CD4-positive, CD25-positive, alpha-beta regulatory T cell (primary cell): ENCODE measurements at regions not wholly inside any gene's neighbourhood (a gene's known extent, or its start where the extent isn't known, plus 50 kb on each side); places are given as distances from the start of the nearest gene placed in this dataset.
A peak's percentile ranks its signal among the peaks of the same experiment; 100 is the strongest.
"Not testable (repeated sequence)": the region's sequence is repeated elsewhere in the genome, so short reads cannot be mapped to it uniquely, and the experiment has no call there.

Experiments
- ATAC-seq, 2 donors: fragments of 150-1000 bp; cut with Tn5 transposase; one replicate each; pipeline ENCODE4 v1.10.0; 2021; ENCODE audit warnings: low read depth in 2 of 2, moderate number of reproducible peaks in 2 of 2, moderate library complexity in 1 of 2
- DNase-seq, 3 donors: peaks; one replicate each; pipeline versions ENCODE4 v3.0.0 to v3.0.0-alpha.2; 2012 to 2022; ENCODE audit warnings: mixed read lengths in 1 of 3
- H3K27ac ChIP-seq: one replicate; pipeline ENCODE4 v1.7.0; 2013; ENCODE audit warnings: mild to moderate bottlenecking, low read length; ENCODE audit not compliant: insufficient read depth, poor library complexity, severe bottlenecking
- H3K27me3 ChIP-seq: one replicate; pipeline ENCODE4 v1.7.0; 2013; ENCODE audit warnings: low read length; ENCODE audit not compliant: control insufficient read depth, insufficient read depth
- H3K36me3 ChIP-seq: one replicate; pipeline ENCODE4 v1.7.0; 2013; ENCODE audit warnings: mild to moderate bottlenecking, low read length, moderate library complexity; ENCODE audit not compliant: control insufficient read depth, insufficient read depth
- H3K4me1 ChIP-seq: 2 replicates; pipeline ENCODE4 v1.7.0; 2013; ENCODE audit warnings: mild to moderate bottlenecking, low read length; ENCODE audit not compliant: insufficient read depth, control insufficient read depth, poor library complexity, severe bottlenecking
- H3K4me3 ChIP-seq: one replicate; pipeline ENCODE4 v1.7.0; 2013; ENCODE audit warnings: low read depth, mild to moderate bottlenecking, low read length, moderate library complexity
- H3K9me3 ChIP-seq, 2 experiments: 1 replicate in 1 of 2; 2 replicates in 1 of 2; pipeline ENCODE4 v1.7.0; 2013; ENCODE audit warnings: low read length in 2 of 2, mild to moderate bottlenecking in 1 of 2, moderate library complexity in 1 of 2; ENCODE audit not compliant: control insufficient read depth in 2 of 2
- H3K27ac Mint-ChIP-seq, 3 donors: one replicate each; pipeline ENCODE4 v1.8.0; 2020 to 2022; ENCODE audit warnings: mild to moderate bottlenecking in 3 of 3, mixed read lengths in 3 of 3, moderate library complexity in 2 of 3
- H3K27me3 Mint-ChIP-seq: one replicate; pipeline ENCODE4 v1.8.0; 2022; ENCODE audit warnings: mild to moderate bottlenecking, mixed read lengths
- H3K36me3 Mint-ChIP-seq: one replicate; pipeline ENCODE4 v1.8.0; 2020; ENCODE audit warnings: mixed read lengths
- H3K4me1 Mint-ChIP-seq, 4 donors: one replicate each; pipeline ENCODE4 v1.8.0; 2020 to 2022; ENCODE audit warnings: mixed read lengths in 4 of 4, mild to moderate bottlenecking in 1 of 4
- H3K4me3 Mint-ChIP-seq, 4 donors: one replicate each; pipeline ENCODE4 v1.8.0; 2020 to 2022; ENCODE audit warnings: mild to moderate bottlenecking in 4 of 4, mixed read lengths in 4 of 4, moderate library complexity in 3 of 4
- H3K9me3 Mint-ChIP-seq, 7 donors: one replicate each; pipeline ENCODE4 v1.8.0; 2020 to 2022; ENCODE audit warnings: mixed read lengths in 7 of 7, mild to moderate bottlenecking in 3 of 7, moderate library complexity in 2 of 7

DNA sequence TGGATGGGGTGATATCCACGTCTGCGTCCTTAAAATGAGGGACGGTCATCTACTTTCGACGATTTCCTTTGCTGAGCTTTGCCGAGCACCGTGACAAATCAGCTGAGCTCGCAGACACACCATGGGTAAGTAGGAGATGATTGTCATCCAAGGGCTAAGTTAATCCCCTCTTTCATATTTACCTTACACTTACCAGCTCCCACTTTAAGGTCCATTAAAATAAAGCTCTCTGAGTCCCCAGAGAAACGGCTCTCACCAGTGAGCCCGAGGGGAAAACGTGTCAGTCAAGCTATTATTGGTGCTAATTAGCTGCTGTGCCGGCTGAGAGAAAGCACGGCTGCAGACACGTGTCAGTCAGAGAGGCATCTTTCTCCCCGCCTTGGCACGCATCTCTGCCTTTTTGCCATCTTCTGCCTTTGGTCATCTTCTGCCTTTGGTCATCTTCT, 72.2 kb downstream of the CRLF2 start:
- Mint-ChIP-seq H3K4me1 (no peaks in the 10 kb centered on the region), H3K36me3 (no peaks in the 10 kb centered on the region), H3K27me3 (no peaks in the 10 kb centered on the region), H3K4me3 (no peak overlapping the region), H3K9me3 (peaks cover 0 to 4% (median 0%) of the 10 kb centered on the region in 7 donors), H3K27ac (no peak overlapping the region)
- ATAC-seq (no peak), DNase-seq (no peak)
- no peaks in the 10 kb centered on the region for H3K27me3 ChIP-seq
- H3K9me3 ChIP-seq = no peaks in the 10 kb centered on the region
- H3K4me1 ChIP-seq = no peaks in the 10 kb centered on the region
- H3K27ac ChIP-seq = no peak overlapping the region
- H3K36me3 ChIP-seq = no peaks in the 10 kb centered on the region
- H3K4me3 ChIP-seq = no peak overlapping the region

- Histone ChIP-seq H3K27ac (no peak overlapping the region), H3K4me3 (no peak overlapping the region), H3K9me3 (no peaks in the 10 kb centered on the region), H3K36me3 (no peaks in the 10 kb centered on the region), H3K4me1 (no peaks in the 10 kb centered on the region), H3K27me3 (no peaks in the 10 kb centered on the region)
- no peak for DNase-seq
- no peak overlapping the region for H3K27ac Mint-ChIP-seq
- ATAC-seq = no peak
- H3K9me3 Mint-ChIP-seq = peaks cover 0 to 4% (median 0%) of the 10 kb centered on the region in 7 donors
- H3K27me3 Mint-ChIP-seq = no peaks in the 10 kb centered on the region
- H3K36me3 Mint-ChIP-seq = no peaks in the 10 kb centered on the region
- H3K4me1 Mint-ChIP-seq = no peaks in the 10 kb centered on the region
- no peak overlapping the region for H3K4me3 Mint-ChIP-seq
Observed at GRCh38 chrX:1139185-1139500, 73.3 kb downstream of the CRLF2 start.

GRCh38 chrX:1138476-1139184, 73.8 kb downstream of the CRLF2 start:
- H3K9me3 Mint-ChIP-seq = peaks cover 0 to 4% (median 0%) of the 10 kb centered on the region in 7 donors
- H3K27me3 Mint-ChIP-seq = no peaks in the 10 kb centered on the region
- H3K4me1 Mint-ChIP-seq = no peaks in the 10 kb centered on the region
- Histone ChIP-seq H3K27ac (no peak overlapping the region), H3K9me3 (no peaks in the 10 kb centered on the region), H3K4me3 (no peak overlapping the region), H3K4me1 (no peaks in the 10 kb centered on the region), H3K27me3 (no peaks in the 10 kb centered on the region), H3K36me3 (no peaks in the 10 kb centered on the region)
- ATAC-seq (no peak), DNase-seq (no peak)
- no peak overlapping the region for H3K27ac Mint-ChIP-seq
- H3K4me3 Mint-ChIP-seq = no peak overlapping the region
- H3K36me3 Mint-ChIP-seq = no peaks in the 10 kb centered on the region

DNA sequence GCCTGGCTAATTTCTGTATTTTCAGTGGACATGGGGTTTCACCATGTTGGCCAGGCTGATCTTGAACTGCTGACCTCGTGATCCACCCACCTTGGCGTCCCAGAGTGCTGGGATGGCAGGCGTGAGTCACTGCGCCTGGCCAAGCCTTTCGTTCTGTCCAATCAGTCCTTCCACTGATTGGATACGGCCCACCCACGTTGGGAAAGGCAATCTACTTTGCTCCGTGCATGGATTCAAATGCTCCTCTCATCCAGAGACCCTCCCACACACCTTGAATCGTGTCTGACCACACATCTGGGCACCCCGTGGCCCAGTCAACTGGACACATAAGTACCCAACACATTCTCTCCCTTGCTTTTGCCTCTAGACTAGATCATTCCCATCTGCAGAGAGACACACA, 74.9 kb downstream of the CRLF2 start:
- Histone ChIP-seq H3K4me3 (no peak overlapping the region), H3K27ac (no peak overlapping the region), H3K36me3 (no peaks in the 10 kb centered on the region), H3K9me3 (no peaks in the 10 kb centered on the region), H3K27me3 (no peaks in the 10 kb centered on the region), H3K4me1 (no peaks in the 10 kb centered on the region)
- H3K4me1 Mint-ChIP-seq = no peaks in the 10 kb centered on the region
- DNase-seq (no peak), ATAC-seq (no peak)
- no peaks in the 10 kb centered on the region for H3K36me3 Mint-ChIP-seq
- peaks cover 0 to 4% (median 0%) of the 10 kb centered on the region in 7 donors for H3K9me3 Mint-ChIP-seq
- no peak overlapping the region for H3K27ac Mint-ChIP-seq
- no peaks in the 10 kb centered on the region for H3K27me3 Mint-ChIP-seq
- H3K4me3 Mint-ChIP-seq = no peak overlapping the region

DNA sequence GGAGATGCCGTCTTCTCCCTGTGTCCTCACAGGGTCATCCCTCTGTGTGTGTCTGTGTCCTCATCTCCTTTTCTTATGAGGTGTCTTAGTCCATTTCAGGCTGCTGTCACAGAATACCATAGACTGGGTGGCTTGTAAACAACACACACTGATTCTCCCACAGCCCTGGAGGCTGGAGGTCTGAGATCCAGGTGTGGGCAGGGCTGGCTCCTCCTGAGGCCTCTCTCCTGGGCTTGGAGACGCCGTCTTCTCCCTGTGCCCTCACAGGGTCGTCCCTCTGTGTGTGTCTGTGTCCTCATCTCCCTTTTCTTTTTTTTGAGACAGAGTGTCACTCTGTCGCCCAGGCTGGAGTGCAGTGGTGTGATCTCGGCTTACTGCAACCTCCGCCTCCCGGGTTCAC, 75.9 kb downstream of the CRLF2 start:
- H3K27me3 Mint-ChIP-seq, H3K4me1 ChIP-seq, H3K27ac Mint-ChIP-seq, H3K36me3 ChIP-seq, H3K4me3 Mint-ChIP-seq, H3K27me3 ChIP-seq, H3K9me3 Mint-ChIP-seq, H3K9me3 ChIP-seq, H3K36me3 Mint-ChIP-seq, H3K27ac ChIP-seq, ATAC-seq, H3K4me3 ChIP-seq, DNase-seq, H3K4me1 Mint-ChIP-seq: not testable (repeated sequence)

- Mint-ChIP-seq H3K4me3 (no peak overlapping the region), H3K4me1 (no peaks in the 10 kb centered on the region), H3K9me3 (peaks cover 0 to 4% (median 0%) of the 10 kb centered on the region in 7 donors), H3K36me3 (no peaks in the 10 kb centered on the region), H3K27ac (no peak overlapping the region), H3K27me3 (no peaks in the 10 kb centered on the region)
- DNase-seq (no peak), ATAC-seq (no peak)
- Histone ChIP-seq H3K36me3 (no peaks in the 10 kb centered on the region), H3K27me3 (no peaks in the 10 kb centered on the region), H3K4me1 (no peaks in the 10 kb centered on the region), H3K4me3 (no peak overlapping the region), H3K9me3 (no peaks in the 10 kb centered on the region), H3K27ac (no peak overlapping the region)
Observed at GRCh38 chrX:1134976-1135375, 77.5 kb downstream of the CRLF2 start.

DNA sequence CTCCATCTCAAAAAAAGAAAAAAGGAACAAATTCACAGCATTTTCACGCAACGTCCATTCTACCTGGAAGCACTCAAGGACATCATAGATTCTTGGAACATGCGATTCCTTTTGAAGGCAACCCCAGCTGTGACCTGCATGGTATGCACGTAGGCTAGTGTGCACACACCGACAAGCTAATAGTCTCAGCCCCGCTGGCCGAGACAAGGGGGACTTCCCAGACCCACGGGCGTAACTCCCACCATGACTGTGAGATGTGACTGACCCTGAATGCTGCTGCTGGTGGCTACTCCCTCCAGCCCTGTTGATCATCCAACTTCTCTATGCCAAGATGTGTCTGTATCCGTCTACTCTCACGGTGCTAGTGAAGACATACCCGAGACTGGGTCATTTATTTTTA, 78.3 kb downstream of the CRLF2 start:
- Histone ChIP-seq H3K27me3 (no peaks in the 10 kb centered on the region), H3K9me3 (no peaks in the 10 kb centered on the region), H3K36me3 (no peaks in the 10 kb centered on the region), H3K4me3 (no peak overlapping the region), H3K27ac (no peak overlapping the region), H3K4me1 (no peaks in the 10 kb centered on the region)
- ATAC-seq (no peak), DNase-seq (no peak)
- no peaks in the 10 kb centered on the region for H3K27me3 Mint-ChIP-seq
- H3K4me3 Mint-ChIP-seq = no peak overlapping the region
- H3K36me3 Mint-ChIP-seq = no peaks in the 10 kb centered on the region
- H3K4me1 Mint-ChIP-seq = no peaks in the 10 kb centered on the region
- no peak overlapping the region for H3K27ac Mint-ChIP-seq
- peaks cover 0 to 4% (median 0%) of the 10 kb centered on the region in 7 donors for H3K9me3 Mint-ChIP-seq

DNA sequence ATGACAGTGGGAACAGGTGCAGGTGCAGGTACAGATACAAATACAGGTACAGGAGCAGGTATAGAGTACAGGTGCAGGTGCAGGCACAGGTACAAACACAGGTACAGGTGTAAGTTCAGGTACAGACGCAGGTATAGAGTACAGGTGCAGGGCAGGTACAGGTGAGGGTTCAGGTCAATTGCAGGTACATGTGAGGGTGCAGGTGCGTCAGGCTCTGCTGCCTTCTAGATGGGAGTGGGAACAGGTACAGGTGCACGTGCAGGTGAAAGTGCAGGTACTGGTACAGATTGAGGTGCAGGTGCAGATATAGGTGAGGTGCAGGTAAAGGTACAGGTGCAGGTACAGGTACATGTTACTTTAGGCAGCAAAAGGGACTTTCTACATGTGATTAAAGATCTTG, 85.7 kb downstream of the CRLF2 start:
- H3K36me3 ChIP-seq = no peaks in the 10 kb centered on the region
- H3K27me3 Mint-ChIP-seq = peaks cover 9% of the 10 kb centered on the region
- no peak overlapping the region for H3K27ac ChIP-seq
- H3K27ac Mint-ChIP-seq = peak overlapping the region in 1 of 3 donors; percentile 22
- H3K4me1 Mint-ChIP-seq = peaks cover 0 to 5% (median 2%) of the 10 kb centered on the region in 4 donors
- H3K9me3 ChIP-seq = no peaks in the 10 kb centered on the region
- no peaks in the 10 kb centered on the region for H3K4me1 ChIP-seq
- H3K4me3 ChIP-seq = no peak overlapping the region
- H3K27me3 ChIP-seq = no peaks in the 10 kb centered on the region
- no peaks in the 10 kb centered on the region for H3K36me3 Mint-ChIP-seq
- DNase-seq = no peak
- peaks cover 0 to 3% (median 0%) of the 10 kb centered on the region in 7 donors for H3K9me3 Mint-ChIP-seq
- H3K4me3 Mint-ChIP-seq = no peak overlapping the region
- ATAC-seq = no peak
